Hematopoietic multipotent progenitor cell treated with erythropoietin and hydrocortisone succinate and interleukin-3 and kit ligand, for 6 days (in vitro differentiated cells): ENCODE measurements at regions not wholly inside any gene's neighbourhood (a gene's known extent, or its start where the extent isn't known, plus 50 kb on each side); places are given as distances from the start of the nearest gene placed in this dataset.
"Not testable (repeated sequence)": the region's sequence is repeated elsewhere in the genome, so short reads cannot be mapped to it uniquely, and the experiment has no call there.

Source experiments
- DNase-seq: peaks from one replicate; pipeline ENCODE4 v3.0.0-alpha.2; 2015

DNA sequence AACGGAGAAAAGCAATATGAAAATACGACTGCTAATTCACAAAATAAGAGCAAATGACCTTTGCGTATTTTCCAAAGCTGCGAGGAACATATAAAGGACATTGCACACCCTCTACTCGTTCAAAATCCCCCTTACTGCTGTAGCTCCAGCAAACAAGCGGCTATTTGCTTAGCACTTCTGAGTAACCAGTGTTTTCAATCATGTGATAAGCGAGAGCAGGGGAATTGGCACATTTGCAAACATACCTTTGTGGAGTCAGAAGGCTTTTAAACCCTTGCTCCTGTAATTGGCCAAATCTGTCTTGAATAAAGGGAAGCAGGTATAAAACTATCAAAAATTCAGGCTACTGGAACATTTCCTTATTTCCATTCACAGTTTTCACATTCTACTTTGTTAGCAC is 610.2 kb downstream of the UBE2NL start:
- no peak for DNase-seq

DNA sequence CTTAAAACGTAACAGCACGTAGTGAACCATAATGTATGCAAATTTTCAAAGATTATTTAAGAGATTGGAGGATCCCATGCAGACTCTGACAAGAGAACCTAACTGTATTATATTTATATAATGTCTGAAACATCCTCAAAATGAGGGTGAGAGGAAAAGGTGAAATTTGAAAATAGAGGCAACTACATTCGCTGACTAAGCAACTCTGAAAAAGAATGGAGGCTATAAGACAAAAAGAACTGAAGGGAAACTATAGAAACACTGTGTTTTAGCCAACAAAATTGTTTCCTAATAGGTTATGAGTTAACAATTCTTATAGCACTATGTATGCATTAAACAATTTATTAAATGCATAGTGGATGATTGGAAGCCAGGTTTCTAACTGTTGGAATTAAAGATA is 648.0 kb downstream of the UBE2NL start:
- no peak for DNase-seq

DNA sequence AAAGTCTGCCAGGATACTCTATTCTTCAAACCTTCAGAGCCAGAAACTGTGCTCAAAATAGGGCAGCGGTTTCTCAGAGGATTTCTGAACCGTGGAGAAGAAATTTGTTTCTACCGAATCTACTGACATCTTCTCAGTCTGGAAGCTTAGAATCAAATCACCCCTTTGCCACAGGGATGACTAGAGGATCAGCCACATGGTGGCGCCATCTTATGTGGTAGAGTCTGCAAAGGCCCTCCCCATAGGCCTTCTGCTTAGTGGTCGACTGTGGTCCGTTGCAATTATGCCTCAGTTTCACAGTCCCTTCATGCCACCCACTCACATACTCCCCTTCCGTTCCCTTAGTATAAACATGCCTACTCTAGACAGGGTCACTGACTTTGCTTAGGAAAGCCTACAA is 680.7 kb upstream of the SPANXN1 start:
- no peak for DNase-seq

DNA sequence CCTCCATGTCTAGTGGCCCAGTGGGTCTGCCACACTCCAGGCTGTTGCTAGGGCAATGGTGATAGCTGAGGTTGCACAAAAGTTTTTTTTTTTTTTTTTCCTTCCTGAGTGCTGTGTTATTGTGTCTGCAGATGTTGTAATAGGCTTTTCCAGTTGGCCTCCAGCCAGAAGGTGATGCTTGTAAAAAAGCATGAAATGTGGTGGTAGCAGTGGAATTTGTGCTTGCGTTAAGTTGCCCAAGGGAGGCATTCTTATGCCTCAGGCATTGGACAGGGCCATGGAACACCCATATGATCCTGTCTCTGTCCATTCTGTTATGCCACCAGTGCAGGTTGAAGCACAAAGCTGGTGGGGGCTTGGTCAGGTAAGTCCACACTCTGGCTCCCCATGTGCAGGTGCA is 660.5 kb upstream of the SPANXN1 start:
- DNase-seq, result no peak

DNA sequence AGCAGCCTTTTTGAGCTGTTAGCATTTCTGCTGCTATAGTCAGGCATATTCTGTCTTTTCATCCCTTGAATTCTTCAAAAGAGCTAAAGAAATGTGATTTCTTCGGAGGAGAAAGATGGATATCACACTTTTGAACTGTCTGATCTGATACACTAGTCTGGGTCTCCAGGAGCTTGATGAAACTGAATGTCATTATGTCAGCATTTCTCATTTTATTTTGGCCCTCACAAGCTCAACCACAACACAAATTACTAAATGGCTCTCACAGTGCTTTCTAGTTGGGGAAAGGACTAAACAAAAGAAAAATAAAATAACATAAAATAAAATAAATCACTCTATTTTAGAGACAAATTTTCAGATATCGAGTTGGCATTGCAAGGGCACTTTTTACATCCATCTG is 655.3 kb upstream of the SPANXN1 start:
- DNase-seq, result no peak

DNA sequence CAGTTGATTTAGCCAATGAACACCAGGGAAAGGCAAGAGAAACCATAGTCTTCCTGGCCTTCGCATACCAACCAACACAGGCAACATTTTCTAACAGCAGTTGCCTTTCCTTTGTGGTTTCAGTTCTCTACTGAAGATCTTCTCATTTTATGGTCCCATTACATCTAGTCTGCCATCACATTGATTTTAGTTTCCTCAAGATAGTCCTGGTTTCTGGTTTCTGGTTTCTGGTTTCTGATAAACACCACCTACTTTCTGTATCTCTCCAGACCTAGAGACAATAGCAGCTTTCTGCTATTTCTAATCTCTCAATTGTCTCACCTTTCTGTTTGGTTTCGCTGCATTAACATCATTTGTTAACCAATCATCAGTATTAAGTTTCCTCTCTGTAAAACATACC is 646.3 kb upstream of the SPANXN1 start:
- DNase-seq, result no peak

DNA sequence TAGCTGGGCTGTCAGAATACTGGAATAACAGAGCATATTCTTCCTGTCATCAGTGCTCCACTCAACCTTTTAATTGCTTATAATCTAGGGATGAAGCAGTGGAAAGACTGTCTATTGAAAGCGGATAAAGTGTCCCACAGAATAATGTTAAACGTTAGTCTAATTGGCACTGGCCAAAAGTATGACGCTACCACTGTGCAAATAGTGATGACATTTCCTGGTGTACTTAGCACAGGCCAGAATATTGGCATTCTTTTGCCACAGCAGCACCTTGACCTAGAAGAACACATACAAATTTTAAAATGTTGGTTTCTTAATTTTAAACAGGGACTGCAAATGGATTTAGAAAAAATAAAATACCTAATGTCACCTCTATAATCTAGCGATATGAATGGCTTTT is 635.2 kb upstream of the SPANXN1 start:
- DNase-seq, result no peak

DNA sequence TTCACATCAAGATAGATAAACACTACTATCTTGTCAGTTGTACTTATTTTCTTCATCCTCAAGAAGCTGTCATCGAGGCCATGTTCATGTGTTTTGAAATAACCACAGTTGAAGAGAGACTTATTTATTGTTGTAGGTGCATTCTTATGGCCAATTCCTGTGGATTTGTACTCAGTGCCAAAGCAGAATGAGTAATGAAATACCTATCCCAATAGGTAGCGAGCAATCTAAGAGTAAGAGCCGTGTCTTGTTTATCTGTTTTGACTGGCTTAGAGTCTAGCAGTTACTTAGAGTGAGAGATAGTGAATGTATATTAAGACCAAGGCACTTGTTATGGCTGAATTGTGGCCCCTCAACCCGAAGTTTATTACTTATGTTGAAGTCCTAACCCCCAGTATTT is 631.0 kb upstream of the SPANXN1 start:
- no peak for DNase-seq

DNA sequence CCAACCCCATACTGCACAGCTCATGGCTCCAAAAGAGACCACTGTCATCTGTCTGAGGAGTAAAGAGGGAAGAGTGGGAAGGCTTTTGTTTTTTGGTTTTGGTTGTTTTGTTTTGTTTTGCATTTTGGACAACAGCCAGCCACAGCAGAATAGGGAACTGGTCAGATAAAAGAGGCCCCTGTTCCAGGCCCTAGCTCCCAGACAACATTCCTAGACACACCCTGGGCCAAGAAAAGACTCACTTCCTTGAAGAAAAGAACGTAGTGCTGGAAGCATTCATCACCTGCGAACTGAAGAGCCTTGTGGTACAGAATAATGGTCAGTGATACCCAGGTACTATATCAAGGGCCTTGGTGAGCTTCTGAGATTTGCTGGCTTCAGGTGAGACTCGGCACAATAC is 619.4 kb upstream of the SPANXN1 start:
- no peak for DNase-seq

DNA sequence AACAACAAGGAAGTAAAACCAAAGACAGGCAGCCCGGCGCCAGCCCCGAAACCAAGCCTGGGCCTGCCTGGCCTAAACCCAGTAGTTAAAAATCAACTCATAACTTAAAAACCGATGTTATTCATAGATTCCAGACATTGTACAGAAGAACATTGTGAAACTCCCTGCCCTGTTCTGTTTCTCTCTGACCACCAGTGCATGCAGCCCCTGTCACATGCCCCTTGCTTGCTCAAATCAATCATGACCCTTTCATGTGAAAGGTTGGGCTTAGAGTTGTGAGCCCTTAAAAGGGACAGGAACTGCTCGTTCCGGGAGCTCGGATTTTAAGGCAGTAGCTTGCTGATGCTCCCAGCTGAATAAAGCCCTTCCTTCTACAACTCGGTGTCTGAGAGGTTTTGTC is 612.9 kb upstream of the SPANXN1 start:
- DNase-seq, result not testable (repeated sequence)

DNA sequence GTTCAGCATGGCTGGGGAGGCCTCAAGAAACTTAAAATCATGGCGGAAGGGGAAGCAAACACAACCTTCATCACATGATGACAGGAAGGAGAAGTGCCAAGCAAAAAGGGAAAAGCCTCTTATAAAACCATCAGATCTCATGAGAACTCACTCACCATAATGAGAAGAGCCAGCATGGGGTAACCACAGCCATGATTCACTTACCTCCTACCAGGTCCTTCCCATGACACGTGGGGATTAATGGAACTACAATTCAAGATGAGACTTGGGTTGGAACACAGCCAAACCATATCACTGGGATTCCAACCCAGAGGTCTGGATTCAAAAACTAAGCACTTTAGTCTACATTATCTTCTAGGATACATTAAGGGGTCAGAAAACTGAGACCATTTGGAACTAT is 609.6 kb upstream of the SPANXN1 start:
- no peak for DNase-seq

DNA sequence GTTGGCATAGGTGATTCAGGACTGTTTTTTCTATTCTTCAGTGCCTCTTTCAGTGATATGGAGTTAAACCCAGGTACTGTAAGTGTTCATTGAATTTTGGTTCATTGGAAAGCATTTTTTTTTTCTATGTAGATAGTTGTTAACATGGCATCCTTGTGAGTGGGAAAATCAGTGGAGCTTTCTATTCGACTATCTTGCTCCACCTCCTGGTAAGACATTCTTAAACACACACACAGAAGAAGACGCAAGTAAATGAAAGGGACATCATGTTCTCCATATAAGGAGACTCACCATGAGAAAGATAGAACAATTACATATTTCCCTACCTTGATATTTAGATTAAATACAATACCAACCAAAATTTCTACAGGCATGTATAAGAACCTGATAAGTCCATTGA is 598.5 kb upstream of the SPANXN1 start:
- no peak for DNase-seq

DNA sequence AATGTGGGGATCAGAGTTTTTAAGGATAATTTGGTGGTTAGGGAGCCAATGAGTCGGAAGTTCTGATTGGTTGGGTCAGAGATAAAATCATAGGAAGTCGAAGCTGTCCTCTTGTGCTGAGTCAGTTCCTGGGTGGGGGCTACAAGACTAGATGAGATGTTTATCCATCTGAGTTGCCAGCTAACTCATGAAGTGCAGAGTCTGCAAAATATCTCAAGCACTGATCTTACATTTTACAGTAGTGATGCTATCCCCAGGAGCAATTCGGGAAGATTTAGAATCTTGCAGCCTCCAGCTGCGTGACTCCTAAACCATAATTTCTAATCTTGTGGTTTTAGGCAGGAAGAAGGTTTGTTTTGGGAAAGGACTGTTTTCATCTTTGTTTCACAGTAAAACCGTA is 565.8 kb upstream of the SPANXN1 start:
- DNase-seq, result no peak

DNA sequence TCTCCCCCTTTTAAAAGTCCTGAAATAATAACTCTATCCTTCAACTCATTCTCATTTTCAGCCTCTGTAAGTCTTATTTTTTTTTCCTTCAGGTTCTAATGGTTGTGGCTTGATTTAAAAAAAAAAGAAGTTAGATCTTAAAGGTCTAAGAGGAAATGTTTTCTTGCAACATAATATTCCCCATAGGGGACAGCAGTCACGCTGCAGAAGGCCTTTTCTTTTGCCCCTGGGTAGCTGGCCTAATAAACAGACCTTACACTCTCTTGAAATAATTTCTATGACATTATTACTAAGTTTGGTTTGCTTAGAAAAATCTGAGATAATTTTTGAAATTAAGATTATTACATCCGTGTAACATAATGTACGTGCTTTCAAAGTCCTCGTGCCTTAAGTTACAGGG is 564.1 kb upstream of the SPANXN1 start:
- DNase-seq, result no peak

DNA sequence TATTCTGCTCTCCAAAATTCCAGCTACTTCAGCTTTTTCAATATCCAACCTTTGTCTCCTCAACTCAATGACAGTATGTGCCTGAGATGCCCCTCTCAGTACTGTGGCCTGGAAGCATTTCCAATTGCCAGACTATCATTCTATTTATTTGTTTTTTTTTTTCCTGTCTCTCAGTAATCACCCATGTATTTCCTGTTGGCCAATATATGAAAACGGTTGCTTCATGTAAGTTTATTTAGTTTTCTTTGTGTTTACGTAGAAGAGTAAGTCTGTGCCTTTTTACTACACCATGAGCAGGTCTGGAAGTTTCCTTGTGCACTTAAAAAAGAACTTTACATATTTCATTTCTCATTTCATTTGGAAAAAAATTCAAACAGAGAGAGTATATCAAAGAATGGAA is 537.5 kb upstream of the SPANXN1 start:
- DNase-seq, result no peak

DNA sequence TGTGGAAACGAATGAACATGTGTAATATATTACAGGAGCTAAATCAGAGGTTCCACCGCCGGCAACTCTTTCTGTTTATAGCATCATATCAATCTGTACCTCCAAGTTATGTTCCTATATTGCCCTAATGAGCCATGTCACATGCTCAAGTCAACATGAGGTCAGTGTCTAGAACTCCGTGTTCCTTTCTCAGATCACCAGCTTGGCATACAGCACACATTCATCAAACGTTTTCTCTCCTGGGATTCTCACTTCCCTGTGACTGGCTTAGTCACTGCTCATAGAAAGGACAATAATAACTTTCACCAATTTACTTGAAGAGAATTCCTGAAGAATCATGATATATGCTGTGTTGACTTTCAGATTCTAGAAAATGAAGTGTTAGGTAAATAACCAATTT is 532.0 kb upstream of the SPANXN1 start:
- DNase-seq, result no peak

DNA sequence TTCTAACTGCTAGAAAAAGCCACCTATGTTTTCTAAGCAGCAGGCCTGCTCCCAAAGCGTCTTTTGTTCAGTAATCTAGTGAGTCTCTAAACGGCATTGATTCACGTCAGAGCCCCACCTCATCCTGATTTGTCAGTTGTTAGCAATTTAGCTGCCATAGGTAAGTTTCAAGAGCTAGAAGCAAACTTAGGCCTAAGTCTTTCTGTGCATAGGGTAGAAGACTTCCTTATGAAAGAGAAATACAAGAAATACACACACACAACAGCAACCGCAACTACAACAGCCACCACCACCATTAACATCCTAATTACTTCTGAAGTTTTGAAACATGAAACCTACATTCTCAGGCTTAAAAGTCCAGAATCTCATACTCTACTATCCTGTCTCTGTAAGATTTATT is 531.1 kb upstream of the SPANXN1 start:
- no peak for DNase-seq

DNA sequence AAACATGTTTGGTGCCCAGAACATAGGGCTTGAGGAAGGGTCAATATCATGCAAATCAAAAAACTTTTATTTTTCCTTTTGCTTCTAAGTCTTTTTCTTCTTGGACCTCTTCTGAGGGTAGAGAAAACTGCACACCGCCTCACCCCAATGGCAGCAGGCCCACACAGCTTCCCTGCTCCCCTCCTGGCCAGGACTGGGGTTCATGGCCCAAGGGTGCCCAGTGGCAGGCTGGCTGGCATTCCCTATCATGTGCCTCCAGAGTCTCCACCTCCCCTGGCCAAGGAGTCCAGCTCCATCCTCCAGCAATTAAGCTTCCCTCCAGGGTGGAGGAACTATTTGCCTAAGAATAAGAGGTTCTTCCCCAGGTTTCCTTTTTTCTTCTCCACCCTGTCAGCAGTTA is 529.6 kb upstream of the SPANXN1 start:
- no peak for DNase-seq

DNA sequence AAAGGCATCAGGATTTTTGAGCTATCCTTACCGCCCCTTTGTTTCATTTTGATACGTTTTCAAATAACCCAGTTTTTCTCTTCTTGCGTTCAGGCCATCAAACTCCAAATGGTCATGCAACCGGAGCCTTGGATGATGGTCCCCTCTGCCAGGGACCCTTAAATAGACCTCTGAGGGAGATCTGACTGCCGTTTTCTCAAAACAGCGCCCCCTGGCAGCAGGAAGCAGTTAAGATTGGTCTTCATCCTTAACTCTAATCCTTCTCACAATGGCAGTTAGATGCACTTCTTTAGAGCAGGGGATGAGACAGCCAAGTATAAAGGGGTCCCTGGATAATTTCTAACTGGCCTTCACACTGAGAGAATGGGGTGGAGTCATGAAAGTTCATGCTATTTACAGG is 525.0 kb upstream of the SPANXN1 start:
- peak; percentile 0 for DNase-seq

DNA sequence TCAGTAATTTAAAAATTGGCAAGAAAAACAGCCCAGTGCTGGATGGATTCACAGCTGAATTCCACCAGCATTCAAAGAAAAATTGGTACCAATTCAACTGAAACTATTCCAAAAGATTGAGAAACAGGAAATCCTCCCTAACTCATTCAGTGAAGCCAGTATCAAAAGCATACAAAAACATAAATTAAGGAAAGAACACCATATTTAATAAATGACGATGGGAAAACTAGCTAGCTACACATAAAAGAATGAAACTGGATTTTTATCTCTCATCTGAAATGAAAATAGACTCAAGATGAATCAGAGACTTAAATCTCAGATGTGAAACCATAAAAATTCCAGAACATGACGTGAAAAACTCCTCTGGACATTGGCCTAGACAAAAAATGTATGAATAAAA is 516.8 kb upstream of the SPANXN1 start:
- no peak for DNase-seq

DNA sequence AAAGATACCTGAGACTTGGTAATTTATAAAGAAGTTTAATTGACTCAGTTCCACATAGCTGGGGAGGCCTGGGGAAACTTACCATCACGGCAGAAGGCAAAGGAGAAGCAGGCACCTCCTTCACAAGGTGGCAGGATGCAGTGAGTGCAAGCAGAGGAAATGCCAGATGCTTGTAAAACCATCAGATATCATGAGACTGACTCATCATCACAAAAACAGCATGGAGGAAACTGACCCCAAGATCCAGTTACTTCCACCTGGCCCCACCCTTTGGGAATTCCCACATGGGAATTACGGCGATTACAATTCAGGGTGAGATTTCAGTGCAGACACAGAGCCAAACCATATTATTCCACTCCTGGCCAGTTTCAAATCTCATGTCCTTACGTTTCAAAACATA is 514.7 kb upstream of the SPANXN1 start:
- DNase-seq, result no peak

DNA sequence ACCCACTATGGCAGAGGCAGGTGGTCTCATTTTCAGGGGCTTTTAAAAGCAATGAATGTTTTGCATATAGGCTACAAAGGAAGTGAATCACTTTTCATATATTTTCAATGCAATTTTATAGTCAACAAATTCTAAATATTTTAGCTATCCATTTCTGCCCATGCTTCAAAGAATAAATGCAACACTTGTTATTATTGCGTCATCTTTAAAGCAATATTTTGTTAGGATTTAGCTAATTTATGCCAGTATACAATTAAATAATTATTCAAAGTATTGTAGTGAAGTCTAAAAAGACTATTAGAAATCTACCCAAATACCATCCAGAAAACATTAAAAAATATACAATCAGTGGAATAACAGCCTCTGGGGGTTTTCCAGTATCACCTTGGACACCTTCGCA is 509.1 kb upstream of the SPANXN1 start:
- no peak for DNase-seq

DNA sequence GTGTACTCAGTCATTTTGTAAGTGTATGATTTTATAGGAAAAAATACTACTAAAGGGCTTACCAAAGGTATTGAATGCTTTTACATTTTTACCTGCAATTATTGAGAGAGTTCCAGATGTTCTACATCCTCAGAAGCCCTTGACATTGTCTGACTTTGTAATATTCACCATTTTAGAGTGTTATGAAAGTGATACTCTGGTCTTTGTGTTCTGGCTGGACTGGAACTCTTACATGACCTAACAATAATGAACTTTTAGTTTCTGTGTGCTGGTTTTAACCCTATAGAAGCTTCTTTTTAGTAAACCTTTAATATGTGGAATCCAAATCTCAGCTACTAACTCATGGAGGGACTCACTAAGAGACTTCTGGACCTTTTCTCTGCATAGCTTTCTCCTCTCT is 478.8 kb upstream of the SPANXN1 start:
- no peak for DNase-seq

DNA sequence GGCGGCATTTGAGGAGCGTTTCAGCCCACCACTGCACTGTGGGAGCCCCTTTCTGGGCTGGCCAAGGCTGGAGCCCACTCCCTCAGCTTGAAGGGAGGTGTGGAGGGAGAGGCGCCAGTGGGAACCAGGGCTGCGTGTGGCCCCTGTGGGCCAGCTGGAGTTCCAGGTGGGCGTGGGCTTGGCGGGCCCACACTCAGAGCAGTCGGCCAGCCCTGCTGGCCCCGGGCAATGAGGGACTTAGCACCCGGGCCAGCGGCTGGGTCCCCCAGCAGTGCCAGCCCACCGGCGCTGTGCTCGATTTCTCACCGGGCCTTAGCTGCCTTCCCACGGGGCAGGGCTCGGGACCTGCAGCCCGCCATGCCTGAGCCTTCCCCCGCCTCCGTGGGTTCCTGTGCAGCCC is 463.8 kb upstream of the SPANXN1 start:
- not testable (repeated sequence) for DNase-seq

DNA sequence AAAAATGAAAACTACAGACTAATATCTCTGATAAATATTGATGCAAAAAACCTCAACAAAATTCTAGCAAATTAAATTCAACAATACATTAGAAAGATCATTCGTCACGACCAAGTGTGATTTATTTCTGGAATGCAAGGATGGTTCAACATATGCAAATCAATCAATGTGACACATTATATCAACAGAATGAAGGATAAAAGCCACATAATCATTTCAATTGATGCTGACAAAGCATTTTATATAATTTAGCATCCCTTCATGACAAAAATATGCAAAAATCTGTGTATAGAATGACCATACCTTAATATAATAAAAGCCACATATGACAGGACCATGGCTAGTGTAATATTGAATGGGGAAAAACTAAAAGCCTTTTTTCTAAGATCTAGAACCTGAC is 457.2 kb upstream of the SPANXN1 start:
- DNase-seq, result no peak

DNA sequence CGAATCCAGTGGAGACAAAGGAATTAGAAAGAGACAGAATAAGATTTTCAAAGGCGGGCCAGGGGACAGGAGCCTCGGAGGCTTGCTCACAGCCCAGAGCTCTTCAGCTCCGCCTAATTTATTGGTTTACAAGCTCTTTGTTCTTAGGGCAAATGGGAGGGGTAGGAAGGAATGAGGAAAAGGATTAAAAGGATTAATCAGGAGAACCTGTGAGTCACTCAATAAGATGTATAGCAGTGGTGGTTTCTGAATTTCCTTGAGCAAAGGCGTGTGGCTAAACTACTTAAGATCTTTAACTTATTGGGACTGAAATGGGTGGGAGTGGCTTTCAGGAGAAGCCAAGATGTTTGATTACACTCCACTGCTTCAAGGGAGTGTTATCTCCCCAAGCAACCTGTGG is 456.0 kb upstream of the SPANXN1 start:
- no peak for DNase-seq

DNA sequence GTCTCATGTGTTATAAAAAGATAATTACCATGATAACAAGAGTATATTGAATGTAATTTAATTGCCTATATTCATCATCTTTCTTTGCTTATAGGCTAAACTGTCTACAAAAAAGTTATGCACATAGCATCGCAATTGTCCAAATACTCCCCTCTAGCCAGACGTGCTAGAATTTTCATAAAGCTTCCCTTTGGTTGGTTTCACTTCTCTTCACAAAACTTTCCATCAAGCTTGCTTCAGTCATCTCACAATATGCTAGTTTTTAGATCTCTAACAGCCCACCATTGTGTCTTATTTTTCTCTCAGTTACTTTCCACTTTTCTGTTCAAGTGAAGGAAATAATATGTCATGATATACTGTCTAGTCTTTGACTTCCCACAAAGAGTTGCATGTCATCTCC is 448.3 kb upstream of the SPANXN1 start:
- DNase-seq, result no peak
